Spinal cord (tissue), 9 donors: ENCODE measurements at regions not wholly inside any gene's neighbourhood (a gene's known extent, or its start where the extent isn't known, plus 50 kb on each side); places are given as distances from the start of the nearest gene placed in this dataset.
A peak's percentile ranks its signal among the peaks of the same experiment; 100 is the strongest.
"Not testable (repeated sequence)": the region's sequence is repeated elsewhere in the genome, so short reads cannot be mapped to it uniquely, and the experiment has no call there.

ENCODE experiments used
- DNase-seq, 6 donors: peaks; one replicate each; pipeline versions ENCODE4 v3.0.0 to v3.0.0-alpha.2; 2013 to 2015; ENCODE audit warnings: low spot score in 6 of 6, low read depth in 4 of 6
- H3K27ac ChIP-seq: one replicate; pipeline ENCODE4 v1.5.1; 2013; ENCODE audit warnings: low read depth, low read length, control low read depth
- H3K27me3 ChIP-seq: one replicate; pipeline ENCODE4 v1.6.1; 2013; ENCODE audit warnings: low read length; ENCODE audit not compliant: control insufficient read depth, insufficient read depth
- H3K36me3 ChIP-seq: one replicate; pipeline ENCODE4 v1.6.1; 2013; ENCODE audit warnings: low read length; ENCODE audit not compliant: control insufficient read depth, insufficient read depth
- H3K4me1 ChIP-seq: one replicate; pipeline ENCODE4 v1.6.1; 2013; ENCODE audit warnings: low read length; ENCODE audit not compliant: control insufficient read depth, insufficient read depth
- H3K4me3 ChIP-seq: one replicate; pipeline ENCODE4 v1.5.1; 2013; ENCODE audit warnings: low read depth, low read length, control low read depth
- H3K9me3 ChIP-seq: one replicate; pipeline ENCODE4 v1.6.1; 2013; ENCODE audit warnings: low read length; ENCODE audit not compliant: control insufficient read depth, insufficient read depth
- WGBS: methylation state at CpG from one replicate; pipeline ENCODE4 v1.1.5; 2013; ENCODE audit warnings: missing lambda C conversion rate; ENCODE audit not compliant: insufficient coverage; 5-methylcytosine and 5-hydroxymethylcytosine counted together
- donor health status: healthy.

DNA sequence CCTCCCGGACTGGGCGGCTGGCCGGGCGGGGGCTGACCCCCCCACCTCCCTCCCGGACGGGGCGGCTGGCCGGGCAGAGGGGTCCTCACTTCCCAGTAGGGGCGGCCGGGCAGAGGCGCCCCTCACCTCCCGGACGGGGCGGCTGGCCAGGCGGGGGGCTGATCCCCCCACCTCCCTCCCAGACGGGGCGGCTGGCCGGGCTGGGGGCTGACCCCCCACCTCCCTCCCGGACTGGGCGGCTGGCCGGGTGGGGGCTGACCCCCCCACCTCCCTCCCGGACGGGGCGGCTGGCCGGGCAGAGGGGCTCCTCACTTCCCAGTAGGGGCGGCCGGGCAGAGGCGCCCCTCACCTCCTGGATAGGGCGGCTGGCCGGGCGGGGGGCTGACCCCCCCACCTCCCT lies 205.0 kb upstream of the CBLB start:
- WGBS, result no CpG with 5 or more reads among the region's 31 CpGs
- not testable (repeated sequence) for H3K36me3 ChIP-seq, DNase-seq, H3K27me3 ChIP-seq, H3K4me1 ChIP-seq, H3K27ac ChIP-seq, H3K9me3 ChIP-seq, H3K4me3 ChIP-seq

DNA sequence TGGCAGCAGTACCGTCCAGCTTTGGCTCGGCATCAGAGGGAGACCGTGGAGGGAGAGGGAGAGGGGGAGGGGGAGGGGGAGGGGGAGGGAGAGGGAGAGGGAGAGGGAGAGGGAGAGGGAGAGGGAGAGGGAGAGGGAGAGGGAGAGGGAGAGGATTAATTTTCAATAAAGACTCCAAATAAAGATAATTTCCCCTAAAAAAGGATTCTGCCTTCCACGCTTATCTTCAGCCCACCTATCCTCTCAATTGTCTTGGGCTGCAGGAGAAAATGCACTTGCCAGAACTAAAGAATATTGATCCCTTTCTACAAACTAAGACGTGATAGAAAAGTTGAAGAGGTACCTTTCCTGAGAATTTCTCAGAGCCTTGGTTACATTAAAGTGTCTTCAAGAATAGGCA lies 206.9 kb upstream of the CBLB start:
- not testable (repeated sequence) for H3K27ac ChIP-seq, H3K4me3 ChIP-seq, DNase-seq, H3K4me1 ChIP-seq, H3K9me3 ChIP-seq, H3K36me3 ChIP-seq, H3K27me3 ChIP-seq
- no CpG with 5 or more reads among the region's 5 CpGs for WGBS

DNA sequence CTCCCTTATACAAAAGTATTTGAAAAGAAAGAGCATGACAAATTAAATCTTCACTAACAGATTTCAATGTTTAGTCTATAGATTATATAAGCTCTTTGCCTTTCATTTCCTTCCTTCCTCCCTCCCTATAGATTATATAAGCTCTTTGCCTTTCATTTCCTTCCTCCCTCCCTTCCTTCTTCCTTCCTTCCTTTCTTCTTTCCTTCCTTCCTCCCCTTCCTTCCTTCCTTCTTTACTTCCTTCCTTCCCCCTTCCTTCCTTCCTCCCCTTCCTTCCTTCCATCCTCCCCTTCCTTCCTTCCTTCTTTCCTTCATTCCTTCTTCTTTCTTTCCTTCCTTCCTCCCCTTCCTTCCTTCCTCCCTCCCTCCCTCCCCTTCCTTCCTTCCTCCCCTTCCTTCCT lies 209.8 kb upstream of the CBLB start:
- no peak for DNase-seq
- Histone ChIP-seq H3K36me3 (no peaks in the 10 kb centered on the region), H3K9me3 (no peaks in the 10 kb centered on the region), H3K4me1 (no peaks in the 10 kb centered on the region), H3K27me3 (no peaks in the 10 kb centered on the region), H3K4me3 (no peak overlapping the region), H3K27ac (no peak overlapping the region)

DNA sequence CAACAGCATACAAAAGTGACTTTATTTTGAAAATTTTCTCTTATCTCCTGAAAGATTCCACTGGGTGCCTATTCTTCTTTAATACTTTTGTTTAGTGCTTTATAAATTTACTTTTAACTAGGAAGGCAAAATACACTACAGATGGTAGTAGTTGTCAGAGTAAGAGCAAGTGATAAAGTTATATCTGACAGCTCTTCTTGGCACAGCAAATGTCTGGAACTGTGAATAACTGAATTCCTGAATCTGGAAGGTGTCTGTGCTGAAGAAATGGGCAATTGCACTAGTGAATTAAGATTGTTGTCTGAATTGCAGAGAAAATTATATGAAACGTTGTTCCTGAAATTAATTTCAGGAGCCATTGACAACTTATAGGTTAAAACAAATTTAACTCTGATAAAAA lies 213.8 kb upstream of the CBLB start:
- H3K27ac ChIP-seq, result no peak overlapping the region
- H3K4me3 ChIP-seq, result no peak overlapping the region
- WGBS, result no CpG with 5 or more reads among the region's 1 CpG
- H3K27me3 ChIP-seq, result no peaks in the 10 kb centered on the region
- H3K36me3 ChIP-seq, result no peaks in the 10 kb centered on the region
- peak in 1 of 6 donors; percentile 63 for DNase-seq
- H3K9me3 ChIP-seq, result no peaks in the 10 kb centered on the region
- no peaks in the 10 kb centered on the region for H3K4me1 ChIP-seq

DNA sequence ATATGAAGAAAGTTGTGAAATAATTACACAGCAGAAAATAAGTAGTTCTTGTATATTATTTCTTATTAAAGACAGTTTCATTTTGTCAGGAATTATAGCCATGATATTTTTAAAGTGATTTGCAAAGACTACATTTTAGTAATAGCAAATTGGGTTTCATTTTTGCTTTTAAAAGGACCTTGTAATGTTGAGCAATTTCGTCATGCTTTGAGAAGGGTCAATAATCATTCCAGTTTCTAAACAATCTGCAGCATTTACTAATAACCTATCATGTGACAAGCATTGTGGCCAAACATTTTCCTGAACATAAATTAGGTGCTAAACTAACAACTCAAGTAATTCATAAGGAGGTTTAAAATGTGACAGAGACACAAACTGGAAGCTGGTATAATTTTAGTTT lies 214.4 kb upstream of the CBLB start:
- DNase-seq, result no peak
- Histone ChIP-seq H3K4me3 (no peak overlapping the region), H3K27me3 (no peaks in the 10 kb centered on the region), H3K9me3 (no peaks in the 10 kb centered on the region), H3K27ac (no peak overlapping the region), H3K36me3 (no peaks in the 10 kb centered on the region), H3K4me1 (no peaks in the 10 kb centered on the region)
- no CpG with 5 or more reads among the region's 1 CpG for WGBS

DNA sequence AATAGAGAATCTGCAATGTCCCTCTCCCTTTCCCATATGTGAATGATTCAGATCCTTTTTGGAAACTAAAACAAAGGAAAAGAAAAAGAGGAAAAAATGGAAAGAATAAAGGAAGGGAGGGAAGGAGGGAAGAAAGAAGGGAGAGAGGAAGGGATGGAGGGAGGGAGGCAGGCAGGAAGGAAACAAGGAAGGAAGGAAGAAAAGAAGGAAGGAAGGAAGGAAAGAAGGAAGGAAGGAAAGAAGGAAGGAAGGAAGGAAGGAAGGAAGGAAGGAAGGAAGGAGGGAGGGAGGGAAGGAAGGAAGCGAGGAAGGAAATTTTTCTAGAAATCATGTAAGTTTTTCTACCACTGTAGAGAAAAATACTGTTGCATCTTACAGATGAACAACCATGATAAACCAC lies 215.0 kb upstream of the CBLB start:
- DNase-seq, result no peak
- Histone ChIP-seq H3K4me3 (no peak overlapping the region), H3K27ac (no peak overlapping the region), H3K4me1 (no peaks in the 10 kb centered on the region), H3K9me3 (no peaks in the 10 kb centered on the region), H3K27me3 (no peaks in the 10 kb centered on the region), H3K36me3 (no peaks in the 10 kb centered on the region)
- WGBS, result no CpG with 5 or more reads among the region's 1 CpG

DNA sequence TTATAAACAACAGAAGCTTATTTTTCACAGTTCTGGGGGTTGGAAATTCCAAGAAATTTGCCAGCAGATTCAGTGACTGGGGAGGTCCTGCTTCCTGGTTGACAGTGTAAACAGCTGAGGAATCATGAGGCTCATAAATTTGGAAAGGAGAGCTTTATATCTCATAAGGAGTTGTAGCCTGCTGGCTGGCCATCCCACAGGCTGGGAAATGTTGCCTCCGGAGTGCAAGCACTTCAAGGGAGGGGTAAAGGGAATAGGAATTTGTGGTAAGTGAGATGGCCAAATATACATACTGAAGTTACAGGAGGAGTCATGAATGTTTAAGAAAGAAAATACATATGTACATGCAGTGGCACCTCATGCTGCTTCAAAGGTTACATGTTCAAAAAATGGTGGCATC lies 217.2 kb upstream of the CBLB start:
- Histone ChIP-seq H3K4me3 (no peak overlapping the region), H3K4me1 (no peaks in the 10 kb centered on the region), H3K9me3 (no peaks in the 10 kb centered on the region), H3K27ac (no peak overlapping the region), H3K27me3 (no peaks in the 10 kb centered on the region), H3K36me3 (no peaks in the 10 kb centered on the region)
- WGBS, result 80% methylated on average over 1 of the region's 1 CpG
- peak in 1 of 6 donors; percentile 2 for DNase-seq

DNA sequence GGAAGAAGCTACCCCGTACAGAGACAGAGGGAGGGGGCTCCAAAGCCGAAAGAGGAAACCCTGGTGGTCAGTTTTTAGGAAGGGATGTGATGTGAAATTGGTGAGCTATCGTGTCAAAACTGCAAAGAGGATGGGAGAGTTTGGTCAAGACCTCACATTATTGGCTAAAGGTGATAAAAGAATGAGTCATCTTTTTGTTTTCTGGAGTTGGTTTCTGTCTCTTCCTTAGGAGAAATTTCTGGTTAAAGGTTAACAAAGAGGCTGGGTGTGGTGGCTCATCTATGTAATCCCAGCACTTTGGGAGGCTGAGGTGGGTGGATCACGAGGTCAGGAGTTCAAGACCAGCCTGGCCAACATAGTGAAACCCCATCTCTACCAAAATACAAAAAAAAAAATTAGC lies 217.8 kb upstream of the CBLB start:
- WGBS, result 93% methylated on average over 3 of the region's 4 CpGs
- Histone ChIP-seq H3K9me3 (no peaks in the 10 kb centered on the region), H3K27ac (no peak overlapping the region), H3K27me3 (no peaks in the 10 kb centered on the region), H3K4me3 (no peak overlapping the region), H3K4me1 (no peaks in the 10 kb centered on the region), H3K36me3 (no peaks in the 10 kb centered on the region)
- DNase-seq, result no peak

DNA sequence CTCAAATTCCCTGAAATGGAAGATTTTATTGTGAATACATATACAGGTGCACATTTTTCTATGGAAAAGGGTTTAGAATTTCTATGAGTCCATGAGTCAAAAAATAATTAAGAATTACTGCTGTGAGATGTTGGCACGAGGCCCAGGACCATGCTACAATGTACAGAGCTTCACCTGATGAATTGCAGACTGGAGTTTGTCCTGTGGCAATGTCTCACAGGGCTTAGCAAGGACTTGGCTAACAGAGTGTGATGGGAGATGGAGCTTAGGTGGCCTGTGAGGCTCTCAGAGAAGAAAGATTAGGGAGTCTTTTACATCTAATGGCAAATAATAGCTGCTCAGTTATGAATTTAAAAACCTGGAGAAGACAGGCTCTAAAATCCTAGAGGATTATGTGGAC lies 219.5 kb upstream of the CBLB start:
- Histone ChIP-seq H3K36me3 (no peaks in the 10 kb centered on the region), H3K27me3 (no peaks in the 10 kb centered on the region), H3K9me3 (no peaks in the 10 kb centered on the region), H3K4me1 (no peaks in the 10 kb centered on the region), H3K27ac (no peak overlapping the region), H3K4me3 (no peak overlapping the region)
- DNase-seq, result no peak
- 83% methylated on average over 1 of the region's 1 CpG for WGBS

DNA sequence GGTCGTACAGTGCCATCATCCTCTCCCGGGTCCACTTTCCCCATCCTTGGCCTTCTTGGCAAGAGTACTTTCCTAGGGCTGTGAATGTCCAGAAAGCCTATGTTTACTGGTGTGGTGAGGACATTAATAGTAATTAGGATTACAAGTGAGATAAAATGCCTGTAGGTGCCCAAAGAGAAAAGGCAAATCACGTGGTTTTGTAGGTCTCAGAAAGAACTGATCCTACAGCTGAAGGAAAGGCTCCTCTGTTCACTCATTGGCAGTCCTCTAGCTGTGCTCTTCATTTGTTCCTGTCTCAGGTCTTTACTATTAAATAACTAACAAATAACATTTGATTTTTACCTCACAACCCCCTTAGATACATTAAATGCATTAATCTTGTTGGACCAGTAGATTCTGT lies 220.1 kb upstream of the CBLB start:
- Histone ChIP-seq H3K4me3 (no peak overlapping the region), H3K36me3 (no peaks in the 10 kb centered on the region), H3K27ac (no peak overlapping the region), H3K9me3 (no peaks in the 10 kb centered on the region), H3K4me1 (no peaks in the 10 kb centered on the region), H3K27me3 (no peaks in the 10 kb centered on the region)
- WGBS, result 100% methylated on average over 1 of the region's 3 CpGs
- DNase-seq, result no peak

DNA sequence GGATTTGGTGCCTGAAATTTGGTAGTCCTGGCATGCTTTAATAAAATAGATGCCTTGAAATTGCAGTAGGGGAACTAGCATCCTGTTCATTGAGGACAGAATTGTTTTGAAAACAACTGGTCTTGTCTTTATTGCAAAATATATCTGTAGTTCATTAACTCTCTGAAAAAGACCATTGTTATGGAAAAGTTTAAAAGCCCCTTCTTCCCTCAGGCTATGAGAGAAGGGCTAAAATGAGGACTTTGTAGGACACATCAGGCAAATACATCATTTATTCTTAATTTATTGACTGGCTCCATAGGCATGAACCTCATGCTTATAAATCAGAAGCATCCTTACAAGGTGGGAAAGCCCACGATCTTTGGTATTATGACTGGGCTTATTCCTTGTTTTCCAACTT lies 221.0 kb upstream of the CBLB start:
- Histone ChIP-seq H3K27ac (no peak overlapping the region), H3K9me3 (no peaks in the 10 kb centered on the region), H3K4me3 (no peak overlapping the region), H3K27me3 (no peaks in the 10 kb centered on the region), H3K4me1 (no peaks in the 10 kb centered on the region), H3K36me3 (no peaks in the 10 kb centered on the region)
- no CpG with 5 or more reads among the region's 1 CpG for WGBS
- DNase-seq, result no peak
